ENCODE measurements at regions not wholly inside any gene's neighbourhood (a gene's known extent, or its start where the extent isn't known, plus 50 kb on each side); places are given as distances from the start of the nearest gene placed in this dataset.
"Not testable (repeated sequence)": the region's sequence is repeated elsewhere in the genome, so short reads cannot be mapped to it uniquely, and the experiment has no call there.

DNA sequence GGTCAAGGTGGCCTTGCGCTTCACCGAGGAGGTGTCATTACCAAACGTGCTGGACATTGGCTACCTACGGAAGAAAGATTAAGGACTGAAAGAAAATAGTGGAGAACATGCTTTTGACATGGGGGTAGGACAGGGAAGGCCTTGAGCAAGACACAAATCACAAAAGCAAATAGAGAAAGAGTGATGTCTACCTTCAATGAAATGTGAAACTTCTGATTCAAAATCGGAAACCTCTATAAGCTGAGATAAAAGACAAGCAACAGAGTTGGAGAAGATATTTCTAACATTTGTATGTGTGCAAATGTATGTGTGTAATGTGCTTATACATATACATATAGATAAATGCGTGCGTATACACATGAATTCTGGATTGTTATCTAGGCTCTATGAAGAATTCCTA, 89.5 kb upstream of the PLGLB2 start:
- H3K27ac Mint-ChIP-seq; H3K4me1 ChIP-seq (ENCODE audit: insufficient read depth, low read length); DNase-seq; intact Hi-C loops (cut with micrococcal nuclease); H3K36me3 Mint-ChIP-seq; H3K9me3 ChIP-seq (ENCODE audit: control insufficient read depth in 1 of 2, low read length in 2 of 2); H3K27me3 ChIP-seq (ENCODE audit: insufficient read depth, low read length); H3K4me3 Mint-ChIP-seq; CTCF ChIA-PET (ENCODE audit: partially characterized antibody); H3K27me3 Mint-ChIP-seq; H3K9me3 Mint-ChIP-seq; H3K36me3 ChIP-seq (ENCODE audit: insufficient read depth, low read length); H3K4me1 Mint-ChIP-seq; H3K27ac ChIP-seq (ENCODE audit: low read depth, low read length); POLR2A ChIA-PET (ENCODE audit: partially characterized antibody); H3K4me3 ChIP-seq (ENCODE audit: low read length in 2 of 2): not testable (repeated sequence)

DNA sequence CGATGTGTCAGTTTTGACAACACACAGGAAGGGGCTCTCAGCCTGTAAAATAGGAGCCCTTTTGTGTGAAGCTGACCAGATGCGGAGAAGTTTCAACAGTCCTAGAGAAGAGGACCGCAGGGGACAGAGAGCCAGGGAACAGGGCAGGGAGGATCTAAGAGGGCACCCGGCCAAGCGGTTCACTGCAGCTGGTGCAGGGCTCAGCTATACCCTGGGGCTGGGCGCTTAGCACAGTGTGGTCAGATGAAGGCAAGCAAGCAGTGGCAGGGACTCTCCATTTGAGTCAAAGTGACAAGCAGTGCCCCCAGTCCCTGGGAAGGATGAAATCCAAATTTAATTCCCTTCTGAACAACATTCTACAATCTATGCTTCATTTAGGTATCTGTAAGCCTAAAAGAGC, 88.9 kb upstream of the PLGLB2 start:
- POLR2A ChIA-PET (ENCODE audit: partially characterized antibody); H3K36me3 Mint-ChIP-seq; H3K4me3 Mint-ChIP-seq; DNase-seq; H3K27me3 Mint-ChIP-seq; H3K27ac ChIP-seq (ENCODE audit: low read depth, low read length); CTCF ChIA-PET (ENCODE audit: partially characterized antibody); H3K27ac Mint-ChIP-seq; H3K4me1 Mint-ChIP-seq; intact Hi-C loops (cut with micrococcal nuclease); H3K4me3 ChIP-seq (ENCODE audit: low read length in 2 of 2); H3K9me3 ChIP-seq (ENCODE audit: control insufficient read depth in 1 of 2, low read length in 2 of 2); H3K36me3 ChIP-seq (ENCODE audit: insufficient read depth, low read length); H3K27me3 ChIP-seq (ENCODE audit: insufficient read depth, low read length); H3K4me1 ChIP-seq (ENCODE audit: insufficient read depth, low read length); H3K9me3 Mint-ChIP-seq: not testable (repeated sequence)

DNA sequence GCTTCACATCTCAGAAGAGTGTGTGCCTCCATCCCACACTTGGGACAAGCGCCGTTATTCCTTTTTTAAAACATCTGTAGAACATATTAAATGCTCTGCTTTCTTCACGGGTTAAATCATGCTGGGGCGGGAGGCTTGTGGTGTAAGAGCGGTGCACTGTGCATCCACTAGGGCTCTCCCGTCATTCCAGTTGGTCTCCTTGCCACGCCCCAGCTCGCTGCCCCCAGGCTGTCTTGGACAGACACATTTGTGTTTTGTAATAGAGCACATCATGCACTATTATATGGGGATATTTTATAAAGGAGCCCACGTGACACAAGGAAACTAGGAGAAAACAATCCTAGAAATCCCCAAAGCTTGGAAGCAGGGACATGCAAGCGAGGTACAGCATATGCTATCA, 87.7 kb upstream of the PLGLB2 start:
- H3K27ac Mint-ChIP-seq; H3K4me1 Mint-ChIP-seq; H3K27me3 ChIP-seq (ENCODE audit: insufficient read depth, low read length); H3K4me1 ChIP-seq (ENCODE audit: insufficient read depth, low read length); POLR2A ChIA-PET (ENCODE audit: partially characterized antibody); H3K27ac ChIP-seq (ENCODE audit: low read depth, low read length); CTCF ChIA-PET (ENCODE audit: partially characterized antibody); intact Hi-C loops (cut with micrococcal nuclease); H3K4me3 ChIP-seq (ENCODE audit: low read length in 2 of 2); H3K9me3 Mint-ChIP-seq; H3K27me3 Mint-ChIP-seq; H3K9me3 ChIP-seq (ENCODE audit: control insufficient read depth in 1 of 2, low read length in 2 of 2); DNase-seq; H3K36me3 ChIP-seq (ENCODE audit: insufficient read depth, low read length); H3K4me3 Mint-ChIP-seq; H3K36me3 Mint-ChIP-seq: not testable (repeated sequence)

DNA sequence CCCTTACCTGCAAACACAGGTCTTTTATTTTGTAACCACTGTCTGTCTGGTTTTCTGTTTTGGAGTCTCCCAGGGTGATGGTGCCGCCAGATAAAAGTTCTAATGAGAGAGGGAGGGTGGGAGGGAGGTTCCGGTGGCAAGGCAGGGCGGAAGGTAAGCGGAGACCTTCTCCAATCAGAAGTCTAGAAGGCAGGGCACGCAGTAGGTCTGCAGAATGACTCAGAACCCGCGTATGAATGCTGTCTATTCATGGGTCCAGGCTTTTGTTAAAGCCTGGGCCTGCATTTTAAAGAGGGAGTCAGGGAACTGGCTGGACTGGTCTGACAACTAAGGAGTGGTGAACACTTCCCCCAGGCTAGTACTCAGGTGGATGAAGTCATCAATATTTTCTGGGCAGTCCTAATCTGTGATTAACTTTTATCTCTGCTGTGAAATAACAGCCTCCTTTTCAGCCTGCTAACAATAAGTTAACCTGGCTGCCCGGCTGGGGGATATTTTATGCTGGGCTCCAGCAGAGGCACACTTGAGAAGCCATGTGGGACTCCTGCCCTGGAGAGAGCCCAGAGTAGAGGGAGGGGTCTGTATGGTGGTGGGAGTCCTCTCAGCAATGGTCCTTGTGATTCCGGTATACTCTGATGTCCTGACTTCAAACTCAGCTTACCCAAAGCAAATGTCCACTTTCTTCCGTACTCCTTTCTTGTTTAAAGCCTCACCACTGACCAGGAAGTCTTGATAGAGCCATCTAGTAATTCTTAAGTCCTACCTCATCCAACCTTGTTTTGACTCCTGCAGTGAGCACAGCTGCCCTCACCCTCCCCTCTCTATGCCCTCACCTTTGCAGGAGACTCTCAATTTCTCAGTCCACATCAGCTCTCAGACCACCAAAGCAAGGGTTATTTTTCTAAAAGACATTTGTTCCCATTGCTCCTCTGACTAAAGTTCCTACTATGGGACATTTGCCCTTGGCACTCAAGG, 85.3 kb upstream of the PLGLB2 start:
- DNase-seq; H3K27ac Mint-ChIP-seq; H3K27ac ChIP-seq (ENCODE audit: low read depth, low read length); H3K4me3 Mint-ChIP-seq; H3K27me3 ChIP-seq (ENCODE audit: insufficient read depth, low read length); H3K9me3 Mint-ChIP-seq; H3K9me3 ChIP-seq (ENCODE audit: control insufficient read depth in 1 of 2, low read length in 2 of 2); POLR2A ChIA-PET (ENCODE audit: partially characterized antibody); H3K4me3 ChIP-seq (ENCODE audit: low read length in 2 of 2); H3K36me3 ChIP-seq (ENCODE audit: insufficient read depth, low read length); H3K36me3 Mint-ChIP-seq; H3K27me3 Mint-ChIP-seq; H3K4me1 ChIP-seq (ENCODE audit: insufficient read depth, low read length); intact Hi-C loops (cut with micrococcal nuclease); CTCF ChIA-PET (ENCODE audit: partially characterized antibody); H3K4me1 Mint-ChIP-seq: not testable (repeated sequence)

DNA sequence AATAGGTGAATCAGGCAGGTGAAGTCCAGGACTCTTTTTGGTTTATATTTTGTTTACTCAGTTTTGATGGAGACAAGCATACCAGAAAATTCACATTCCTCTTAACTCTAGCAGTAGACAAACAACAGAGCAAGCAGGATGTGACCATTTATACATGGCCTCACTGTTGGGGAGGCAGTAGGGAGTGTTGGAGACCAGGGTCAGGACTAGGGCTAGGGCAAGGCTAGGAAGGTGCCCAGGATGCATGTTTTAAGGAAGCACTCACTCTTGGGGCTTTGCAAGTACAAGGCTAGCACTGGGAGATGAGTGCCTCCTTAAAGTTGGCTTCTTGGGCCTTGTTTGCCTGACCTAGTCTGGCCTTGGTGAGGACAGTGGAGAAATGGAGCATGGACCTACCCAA, 84.5 kb upstream of the PLGLB2 start:
- POLR2A ChIA-PET (ENCODE audit: partially characterized antibody); intact Hi-C loops (cut with micrococcal nuclease); H3K4me3 Mint-ChIP-seq; H3K27ac ChIP-seq (ENCODE audit: low read depth, low read length); DNase-seq; H3K36me3 Mint-ChIP-seq; H3K9me3 Mint-ChIP-seq; H3K27me3 Mint-ChIP-seq; CTCF ChIA-PET (ENCODE audit: partially characterized antibody); H3K27ac Mint-ChIP-seq; H3K4me3 ChIP-seq (ENCODE audit: low read length in 2 of 2); H3K27me3 ChIP-seq (ENCODE audit: insufficient read depth, low read length); H3K9me3 ChIP-seq (ENCODE audit: control insufficient read depth in 1 of 2, low read length in 2 of 2); H3K4me1 Mint-ChIP-seq; H3K4me1 ChIP-seq (ENCODE audit: insufficient read depth, low read length); H3K36me3 ChIP-seq (ENCODE audit: insufficient read depth, low read length): not testable (repeated sequence)

DNA sequence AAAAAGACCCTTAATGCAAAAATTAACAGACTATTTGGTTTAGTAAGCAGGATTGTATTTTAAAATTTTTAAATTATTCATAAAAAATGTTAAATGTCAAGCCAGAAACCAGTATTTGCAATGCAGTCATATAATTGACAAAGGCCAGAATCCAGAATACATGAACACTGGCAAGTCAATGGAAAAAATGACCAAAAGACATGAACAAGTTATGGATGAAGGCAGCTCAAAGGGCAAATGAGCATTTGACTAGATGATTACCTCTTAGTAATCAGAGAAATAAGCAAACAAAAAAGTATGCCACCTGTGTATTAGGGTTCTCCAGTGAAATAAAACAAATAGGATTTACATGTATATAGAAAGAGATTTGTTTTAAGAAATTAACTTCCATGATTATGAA, 80.9 kb upstream of the PLGLB2 start:
- H3K4me3 Mint-ChIP-seq; POLR2A ChIA-PET (ENCODE audit: partially characterized antibody): not testable (repeated sequence)

DNA sequence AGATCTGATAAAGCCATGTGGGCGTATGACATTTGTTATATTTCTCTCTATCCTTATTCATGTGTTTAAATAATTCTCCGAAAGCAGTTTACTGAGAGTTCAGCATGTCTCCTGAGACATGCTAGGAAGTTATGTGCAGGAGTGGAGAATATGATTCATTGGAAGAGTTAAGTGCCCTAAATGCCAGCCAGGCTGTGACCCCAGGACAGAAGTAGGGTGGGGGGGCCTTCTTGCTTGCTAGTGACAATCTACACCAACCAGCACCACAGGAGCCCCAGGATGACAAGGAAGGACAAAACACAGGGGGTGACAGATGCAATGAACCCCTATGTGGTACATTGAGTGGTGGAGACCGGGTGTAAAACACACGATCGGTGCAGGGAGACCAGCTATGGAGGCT, 79.5 kb upstream of the PLGLB2 start:
- intact Hi-C loops (cut with micrococcal nuclease); CTCF ChIA-PET (ENCODE audit: partially characterized antibody); H3K27me3 Mint-ChIP-seq: not testable (repeated sequence)

More for the DNA sequence above, 80.9 kb upstream of the PLGLB2 start:
- H3K27ac Mint-ChIP-seq; H3K4me3 ChIP-seq (ENCODE audit: low read length in 2 of 2); H3K27ac ChIP-seq (ENCODE audit: low read depth, low read length); H3K9me3 Mint-ChIP-seq; H3K4me1 Mint-ChIP-seq; H3K36me3 ChIP-seq (ENCODE audit: insufficient read depth, low read length); DNase-seq; CTCF ChIA-PET (ENCODE audit: partially characterized antibody); H3K9me3 ChIP-seq (ENCODE audit: control insufficient read depth in 1 of 2, low read length in 2 of 2); H3K4me1 ChIP-seq (ENCODE audit: insufficient read depth, low read length); intact Hi-C loops (cut with micrococcal nuclease); H3K27me3 Mint-ChIP-seq; H3K36me3 Mint-ChIP-seq; H3K27me3 ChIP-seq (ENCODE audit: insufficient read depth, low read length): not testable (repeated sequence)

More for the DNA sequence above, 79.5 kb upstream of the PLGLB2 start:
- H3K4me3 Mint-ChIP-seq; H3K9me3 Mint-ChIP-seq; H3K4me3 ChIP-seq (ENCODE audit: low read length in 2 of 2); DNase-seq; H3K27me3 ChIP-seq (ENCODE audit: insufficient read depth, low read length); H3K36me3 ChIP-seq (ENCODE audit: insufficient read depth, low read length); H3K36me3 Mint-ChIP-seq; H3K4me1 Mint-ChIP-seq; H3K27ac Mint-ChIP-seq; H3K4me1 ChIP-seq (ENCODE audit: insufficient read depth, low read length); POLR2A ChIA-PET (ENCODE audit: partially characterized antibody); H3K9me3 ChIP-seq (ENCODE audit: control insufficient read depth in 1 of 2, low read length in 2 of 2); H3K27ac ChIP-seq (ENCODE audit: low read depth, low read length): not testable (repeated sequence)
